K562 (cell line): ENCODE measurements at regions not wholly inside any gene's neighbourhood (a gene's known extent, or its start where the extent isn't known, plus 50 kb on each side); places are given as distances from the start of the nearest gene placed in this dataset.

Experiments used
- ATAC-seq: fragments of 200-7000 bp; cut with Tn5 transposase; 3 replicates; pipeline ENCODE4 v1.9.1; 2020; ENCODE audit warnings: moderate library complexity
- BruUV-seq: library from RNA; stranded (reverse); fragments of 400-500 nt; replicated peaks from 2 replicates; lab custom pipeline; 2021; lab: Mats Ljungman, UMichigan
- CTCF ChIA-PET: fragments of 300-600 bp; formaldehyde crosslinking; extraction: SDS; loops from one replicate; lab custom pipeline; 2021; ENCODE audit warnings: low intra/inter-chr PET ratio; lab: Yijun Ruan, JAX
- POLR2A ChIA-PET: fragments of 300-600, 350-650 bp; sonication (Branson Sonifier 250); formaldehyde crosslinking; extraction: SDS; loops from one replicate; lab custom pipeline; 2021; ENCODE audit warnings: antibody characterized with exemption, inconsistent platforms; lab: Yijun Ruan, JAX
- DNase-seq, 4 experiments: peaks; one replicate each; pipeline versions ENCODE4 v3.0.0 to v3.0.0-alpha.2; 2011 to 2018; ENCODE audit warnings: low spot score in 3 of 4, mixed read lengths in 3 of 4; ENCODE audit errors: extremely low read depth in 1 of 4
- FAIRE-seq: peaks from 2 replicates; lab custom pipeline; 2011; peaks lifted over from hg19 to GRCh38; lab: Jason Lieb, UNC
- H2AFZ ChIP-seq: 2 replicates; pipeline ENCODE4 v1.6.0; 2011; ENCODE audit warnings: low read depth, low read length, control low read depth, inconsistent platforms
- H3K27ac ChIP-seq: fragments of 200-600 bp; 3 replicates; pipeline ENCODE4 v1.8.0; 2011; ENCODE audit warnings: low read depth, mild to moderate bottlenecking, control low read depth, inconsistent platforms, low read length, moderate library complexity, mixed read lengths; ENCODE audit errors: extremely low read depth
- H3K27me3 ChIP-seq, 2 experiments: fragments of 300-600 bp in 1 of 2; 2 replicates in 1 of 2; 3 replicates in 1 of 2; pipeline versions ENCODE4 v1.6.0 to v1.8.0; 2011; ENCODE audit warnings: inconsistent platforms in 2 of 2, low read length in 2 of 2, mild to moderate bottlenecking in 1 of 2, mixed read lengths in 1 of 2, moderate library complexity in 1 of 2; ENCODE audit not compliant: control insufficient read depth in 2 of 2, insufficient read depth in 2 of 2
- H3K36me3 ChIP-seq: fragments of 300-600 bp; 3 replicates; pipeline ENCODE4 v1.8.0; 2011; ENCODE audit warnings: mild to moderate bottlenecking, low read length, inconsistent platforms; ENCODE audit not compliant: control insufficient read depth, insufficient read depth
- H3K4me1 ChIP-seq, 2 experiments: fragments of 200-600 bp in 1 of 2; replicated peaks in 1 of 2; 2 replicates in 1 of 2; 3 replicates in 1 of 2; pipeline versions ENCODE4 v1.5.1 to v1.8.0; 2011; ENCODE audit warnings: inconsistent platforms in 2 of 2, low read length in 2 of 2, mild to moderate bottlenecking in 1 of 2, mixed read lengths in 1 of 2, moderate library complexity in 1 of 2; ENCODE audit not compliant: control insufficient read depth in 2 of 2, insufficient read depth in 2 of 2
- H3K4me2 ChIP-seq: 2 replicates; pipeline ENCODE4 v1.6.1; 2011; ENCODE audit warnings: low read length, control low read depth, inconsistent platforms, mixed read lengths; ENCODE audit not compliant: insufficient read depth
- H3K4me3 ChIP-seq: fragments of 200-600 bp; sonication (generic), shearing (Covaris generic); 2 replicates; pipeline ENCODE4 v1.5.1; 2016; ENCODE audit warnings: control low read depth, inconsistent platforms
- H3K79me2 ChIP-seq: fragments of 200-600 bp; 3 replicates; pipeline ENCODE4 v1.8.0; 2011; ENCODE audit warnings: low read length, inconsistent platforms; ENCODE audit not compliant: control insufficient read depth, insufficient read depth
- H3K9ac ChIP-seq, 2 experiments: 2 replicates each; pipeline versions ENCODE4 v1.6.0 to v1.6.1; 2011; ENCODE audit warnings: low read depth in 2 of 2, low read length in 2 of 2, control low read depth in 1 of 2, inconsistent platforms in 1 of 2, mild to moderate bottlenecking in 1 of 2, mixed read lengths in 1 of 2; ENCODE audit not compliant: insufficient read depth in 1 of 2
- H3K9me1 ChIP-seq: one replicate; pipeline ENCODE4 v1.6.0; 2011; ENCODE audit warnings: inconsistent platforms, mild to moderate bottlenecking, low read length, moderate library complexity; ENCODE audit not compliant: control insufficient read depth, insufficient read depth
- H3K9me3 ChIP-seq: replicated peaks from 2 replicates; pipeline ENCODE4 v1.5.1; 2011; ENCODE audit warnings: low read depth, low read length, inconsistent platforms; ENCODE audit not compliant: control insufficient read depth, insufficient read depth
- H4K20me1 ChIP-seq: replicated peaks from 2 replicates; pipeline ENCODE4 v1.6.1; 2011; ENCODE audit warnings: low read length, inconsistent platforms, mixed read lengths; ENCODE audit not compliant: control insufficient read depth, insufficient read depth
- ATF6 ChIP-seq: sonication (generic); formaldehyde crosslinking; IDR thresholded peaks from 2 replicates; pipeline ENCODE4 v1.4.0; 2020; ENCODE audit warnings: mild to moderate bottlenecking, missing genetic modification reagents
- CGGBP1 ChIP-seq: fragments of 250-450 bp; sonication (Bioruptor Pico); IDR thresholded peaks from 2 replicates; pipeline ENCODE4 v1.9.0; 2021; ENCODE audit warnings: mild to moderate bottlenecking
- ELK1 ChIP-seq: sonication (generic); formaldehyde crosslinking; IDR thresholded peaks from 2 replicates; pipeline ENCODE4 v1.8.1; 2022; ENCODE audit warnings: missing genetic modification reagents
- RREB1 ChIP-seq: fragments of 250-450 bp; sonication (Bioruptor Pico); IDR thresholded peaks from 2 replicates; pipeline ENCODE4 v1.4.0; 2020
- ZNF592 ChIP-seq: fragments of 450-650 bp; IDR thresholded peaks from 2 replicates; pipeline ENCODE4 v1.6.1; 2017; ENCODE audit warnings: antibody characterized with exemption, mild to moderate bottlenecking
- WGBS: fragments of 100-300 bp; shearing (Covaris generic); methylation state at CpG from one replicate; pipeline ENCODE4 v1.1.6; 2016; ENCODE audit warnings: low coverage, mixed read lengths; ENCODE audit not compliant: insufficient coverage; ENCODE audit errors: missing lambda C conversion rate; 5-methylcytosine and 5-hydroxymethylcytosine counted together
- in situ Hi-C: fragments of 300-500 bp; cut with MboI; formaldehyde crosslinking; loops from 4 replicates; pipeline ENCODE4 v1.15.0; 2018; ENCODE audit warnings: inconsistent platforms, mixed read lengths
- intact Hi-C: fragments of 100-400 bp; cut with micrococcal nuclease; formaldehyde crosslinking; loops from 2 replicates; pipeline ENCODE4 v1.14.2; 2022

GRCh38 chr14:87005280-87005679, 987.7 kb downstream of the GALC start:
- intact Hi-C loops = no loop called here
- Histone ChIP-seq H3K9ac (no peak overlapping the region), H3K27ac (no peak overlapping the region), H3K4me2 (no peak overlapping the region), H3K9me1 (no peaks in the 10 kb centered on the region), H3K4me3 (no peak overlapping the region), H3K9me3 (no peaks in the 10 kb centered on the region), H3K79me2 (no peaks in the 10 kb centered on the region), H4K20me1 (no peaks in the 10 kb centered on the region), H3K36me3 (no peaks in the 10 kb centered on the region), H2AFZ (no peak overlapping the region), H3K4me1 (no peaks in the 10 kb centered on the region), H3K27me3 (no peaks in the 10 kb centered on the region)
- WGBS = 0% methylated on average over 3 of the region's 4 CpGs
- ATAC-seq (no peak), FAIRE-seq (no peak), DNase-seq (no peak)
- BruUV-seq = no TSS peak
- in situ Hi-C loops = no loop called here
- POLR2A ChIA-PET = no interaction called here
- CTCF ChIA-PET = no interaction called here
- no peak for TF ChIP-seq ELK1 (CRISPR knock-in tag)
- TF ChIP-seq CGGBP1 (CRISPR knock-in tag) = no peak
- no peak for TF ChIP-seq RREB1 (CRISPR knock-in tag)
- TF ChIP-seq ATF6 (CRISPR knock-in tag) = no peak
- TF ChIP-seq ZNF592 = no peak
